ENCODE measurements at regions not wholly inside any gene's neighbourhood (a gene's known extent, or its start where the extent isn't known, plus 50 kb on each side); places are given as distances from the start of the nearest gene placed in this dataset.

DNA sequence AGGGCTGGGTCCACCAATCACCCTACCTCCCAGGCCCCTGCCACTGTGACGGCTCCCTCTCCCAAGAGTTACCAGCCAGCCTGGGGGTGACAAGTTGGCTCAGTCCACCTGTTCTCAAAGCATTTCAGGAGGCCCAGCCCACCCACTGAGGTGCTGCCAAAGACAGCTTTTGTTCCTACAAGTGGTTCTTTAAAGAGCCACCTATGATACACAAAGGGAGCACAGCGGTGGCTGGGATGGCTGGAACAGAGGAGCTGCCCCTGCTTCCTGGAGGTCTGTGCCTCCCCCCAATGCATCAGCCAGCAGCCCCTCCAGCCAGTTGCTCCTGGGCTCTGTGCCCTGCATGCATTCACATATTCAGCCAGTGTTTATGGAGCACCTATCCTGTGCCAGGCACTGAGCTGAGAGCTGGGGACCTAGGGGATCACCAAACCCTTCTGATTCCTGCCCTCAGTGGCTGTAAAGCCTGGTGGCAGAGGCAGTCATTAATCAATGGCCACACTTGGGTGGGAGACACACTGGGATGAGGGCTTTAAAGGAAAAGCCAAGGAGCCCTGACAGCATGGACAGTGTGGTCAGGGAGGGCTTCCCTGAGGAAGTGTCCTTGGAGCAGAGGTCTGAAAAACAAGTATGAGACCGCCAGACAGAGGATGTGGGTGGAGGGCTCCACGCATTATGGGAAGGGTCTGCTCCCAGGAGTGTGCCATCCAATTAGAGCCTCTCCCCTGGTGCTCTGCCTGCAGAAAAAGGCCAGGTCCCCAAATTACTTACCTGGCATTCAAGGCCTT, 107.1 kb upstream of the LINGO1 start:
- TF ChIP-seq, protein P1, sequence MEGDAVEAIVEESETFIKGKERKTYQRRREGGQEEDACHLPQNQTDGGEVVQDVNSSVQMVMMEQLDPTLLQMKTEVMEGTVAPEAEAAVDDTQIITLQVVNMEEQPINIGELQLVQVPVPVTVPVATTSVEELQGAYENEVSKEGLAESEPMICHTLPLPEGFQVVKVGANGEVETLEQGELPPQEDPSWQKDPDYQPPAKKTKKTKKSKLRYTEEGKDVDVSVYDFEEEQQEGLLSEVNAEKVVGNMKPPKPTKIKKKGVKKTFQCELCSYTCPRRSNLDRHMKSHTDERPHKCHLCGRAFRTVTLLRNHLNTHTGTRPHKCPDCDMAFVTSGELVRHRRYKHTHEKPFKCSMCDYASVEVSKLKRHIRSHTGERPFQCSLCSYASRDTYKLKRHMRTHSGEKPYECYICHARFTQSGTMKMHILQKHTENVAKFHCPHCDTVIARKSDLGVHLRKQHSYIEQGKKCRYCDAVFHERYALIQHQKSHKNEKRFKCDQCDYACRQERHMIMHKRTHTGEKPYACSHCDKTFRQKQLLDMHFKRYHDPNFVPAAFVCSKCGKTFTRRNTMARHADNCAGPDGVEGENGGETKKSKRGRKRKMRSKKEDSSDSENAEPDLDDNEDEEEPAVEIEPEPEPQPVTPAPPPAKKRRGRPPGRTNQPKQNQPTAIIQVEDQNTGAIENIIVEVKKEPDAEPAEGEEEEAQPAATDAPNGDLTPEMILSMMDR (IDR thresholded peaks at IDR 0.05; ENCODE audit: insufficient read depth, low read depth, low read length, missing control alignments), result no peak
- no peak overlapping the region for H3K4me3 ChIP-seq (ENCODE audit: low read length)
- no peak for DNase-seq (ENCODE audit: low read depth)

DNA sequence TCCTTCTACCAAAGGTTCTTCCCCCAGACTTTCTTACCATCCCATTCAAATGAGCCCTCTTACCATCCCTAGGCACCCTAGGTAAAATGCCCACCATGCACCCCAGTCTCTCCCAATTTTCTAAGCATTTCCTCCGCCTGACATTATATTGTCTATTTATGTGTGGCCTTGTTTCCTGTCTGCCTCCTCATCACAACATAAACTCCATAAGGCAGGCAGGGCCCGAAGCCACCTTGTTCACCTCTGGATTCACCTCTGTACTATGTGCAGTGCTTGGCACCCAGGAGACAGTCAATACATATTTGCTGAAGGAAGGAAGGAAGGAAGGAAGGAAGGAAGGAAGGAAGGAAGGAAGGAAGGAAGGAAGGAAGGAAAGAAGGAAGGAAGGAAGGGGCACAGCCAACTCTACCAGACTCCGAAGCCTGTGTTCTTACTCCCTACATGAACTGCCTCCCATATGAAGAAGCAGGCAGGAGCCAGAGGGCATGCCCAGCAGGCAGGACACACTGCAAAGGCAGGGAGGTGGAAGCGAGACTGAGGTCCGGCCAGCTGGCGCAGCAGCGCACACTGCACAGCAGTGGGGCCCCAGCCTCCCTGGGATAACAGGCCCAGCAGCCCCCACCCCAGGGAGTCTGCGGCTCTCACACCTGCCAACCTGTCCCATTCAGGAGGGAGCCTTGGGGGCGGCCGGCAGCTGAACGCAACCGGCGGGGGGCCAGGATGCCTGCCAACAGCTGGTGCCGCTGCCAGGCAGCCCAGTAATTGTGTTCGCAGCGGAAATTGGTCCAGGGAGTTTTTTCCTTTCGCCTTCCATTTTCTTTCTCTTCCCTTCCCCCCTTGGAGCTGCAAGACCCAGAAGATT, 106.0 kb upstream of the LINGO1 start:
- no peak for DNase-seq (ENCODE audit: low read depth)
- TF ChIP-seq, protein P1 (IDR thresholded peaks at IDR 0.05; ENCODE audit: insufficient read depth, low read depth, low read length, missing control alignments), result no peak
- H3K4me3 ChIP-seq (ENCODE audit: low read length), result no peak overlapping the region

DNA sequence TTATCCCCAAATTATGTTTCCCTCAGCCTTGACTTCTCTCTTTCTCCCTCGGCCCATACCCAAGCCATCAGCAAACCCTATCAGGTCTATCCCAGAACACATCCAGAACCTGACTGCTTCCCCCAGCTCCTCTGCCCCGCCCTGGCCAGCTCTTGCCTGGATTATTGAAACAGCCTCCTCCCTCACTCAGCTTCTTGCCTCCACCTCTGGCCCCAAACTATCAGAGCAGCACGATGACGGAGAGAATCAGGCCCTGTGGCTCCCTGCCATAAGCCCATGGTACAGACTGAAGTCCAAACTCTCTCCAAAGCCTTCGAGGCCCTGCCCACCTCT, 105.3 kb upstream of the LINGO1 start:
- H3K4me3 ChIP-seq (ENCODE audit: low read length), result no peak overlapping the region
- TF ChIP-seq, protein P1 (IDR thresholded peaks at IDR 0.05; ENCODE audit: insufficient read depth, low read depth, low read length, missing control alignments), result no peak
- no peak for DNase-seq (ENCODE audit: low read depth)

DNA sequence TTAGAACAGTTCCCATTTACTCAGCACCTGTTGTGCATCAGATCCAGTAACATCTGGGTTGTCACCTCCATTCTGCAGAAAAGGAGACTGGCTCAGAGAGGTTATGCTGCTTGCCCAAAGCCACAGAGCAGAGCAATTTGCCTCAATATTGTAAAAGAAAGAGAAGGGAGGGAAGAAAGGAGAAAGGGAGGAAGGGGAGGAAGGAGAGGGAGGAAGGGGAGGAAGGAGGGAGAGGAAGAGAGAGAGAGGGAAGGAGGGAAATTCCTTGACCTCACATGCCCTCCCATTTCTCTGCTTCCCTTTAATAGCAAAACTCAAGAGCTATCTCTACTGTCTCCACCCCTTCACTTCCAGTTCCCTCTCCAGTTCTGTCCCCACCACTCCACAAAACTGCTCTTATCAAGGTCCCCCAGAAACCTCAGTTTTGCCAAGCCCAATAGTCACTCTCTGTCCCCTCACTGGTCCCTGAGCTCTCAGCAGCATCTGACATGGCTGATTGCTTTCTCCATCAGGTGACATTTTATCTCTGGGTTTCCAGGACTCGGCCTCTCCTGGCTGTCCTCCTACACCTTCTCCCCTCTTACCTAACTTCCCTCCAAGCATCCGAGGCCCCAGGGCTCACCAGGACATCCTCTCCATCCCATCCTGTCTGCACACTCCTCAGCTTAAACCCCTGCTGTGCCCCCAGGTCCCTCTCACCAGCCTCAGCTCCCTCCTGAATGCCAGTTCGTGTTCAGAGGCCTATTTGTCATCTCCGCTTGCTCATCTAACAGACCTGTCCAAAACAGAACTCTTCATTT, 104.7 kb upstream of the LINGO1 start:
- no peak for DNase-seq (ENCODE audit: low read depth)
- TF ChIP-seq, protein P1 (IDR thresholded peaks at IDR 0.05; ENCODE audit: insufficient read depth, low read depth, low read length, missing control alignments), result no peak
- H3K4me3 ChIP-seq (ENCODE audit: low read length), result no peak overlapping the region

DNA sequence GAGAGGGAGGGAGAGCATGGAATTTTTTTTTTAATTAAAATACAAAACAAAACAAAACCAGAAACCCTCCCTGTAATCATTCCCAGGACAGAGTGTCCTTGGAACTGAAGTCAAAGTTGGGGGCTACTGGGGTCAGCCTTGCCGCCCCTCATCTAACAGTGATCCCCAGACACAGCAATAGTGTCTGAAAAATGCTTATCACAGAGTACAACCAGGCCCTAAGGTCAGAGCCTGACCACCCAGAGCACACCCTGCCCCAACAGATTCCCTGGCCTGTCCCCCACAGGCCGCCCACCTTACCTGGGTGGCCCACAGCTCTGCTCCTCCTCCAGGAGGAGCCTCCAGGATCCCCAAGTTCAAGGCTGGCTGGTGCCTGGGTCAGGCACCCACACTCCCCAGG, 101.6 kb upstream of the LINGO1 start:
- TF ChIP-seq, protein P1 (IDR thresholded peaks at IDR 0.05; ENCODE audit: insufficient read depth, low read depth, low read length, missing control alignments), result no peak
- H3K4me3 ChIP-seq (ENCODE audit: low read length), result no peak overlapping the region
- DNase-seq (ENCODE audit: low read depth), result no peak

DNA sequence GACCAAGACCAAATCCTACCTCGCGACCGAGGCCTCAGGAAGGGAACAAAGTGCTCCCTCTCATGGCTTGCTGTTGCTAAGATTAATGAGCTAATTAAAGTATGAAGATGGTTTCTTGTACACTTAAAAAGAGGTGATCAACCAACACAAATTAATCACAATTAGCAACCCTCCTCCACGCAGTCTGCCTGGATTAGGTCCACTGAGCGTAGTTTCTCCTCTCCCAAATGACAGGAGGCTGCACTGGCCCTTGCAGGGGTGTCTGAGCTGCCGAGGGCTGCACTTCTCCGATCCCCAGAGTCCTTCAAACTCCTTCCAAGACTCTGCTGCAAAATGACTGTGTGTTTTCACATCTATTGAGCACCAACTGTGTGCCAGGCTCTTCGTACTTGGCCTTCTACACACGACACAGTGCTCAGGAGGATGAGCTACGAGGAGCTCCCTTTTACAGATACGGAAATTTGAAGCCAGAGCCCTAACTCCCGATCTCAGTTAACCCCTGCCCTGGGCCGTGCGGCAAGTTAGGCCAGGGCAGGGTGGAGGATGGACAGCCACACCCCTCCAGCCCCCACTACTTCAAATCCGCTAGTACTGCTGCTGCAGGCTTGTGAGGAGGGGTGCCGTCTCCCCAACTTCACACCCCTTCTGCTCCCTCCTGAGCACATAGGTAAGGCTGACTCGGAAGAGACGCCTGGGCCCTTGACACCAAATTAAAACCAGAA, 101.0 kb upstream of the LINGO1 start:
- TF ChIP-seq, protein P1 (IDR thresholded peaks at IDR 0.05; ENCODE audit: insufficient read depth, low read depth, low read length, missing control alignments), result no peak
- DNase-seq (ENCODE audit: low read depth), result no peak
- no peak overlapping the region for H3K4me3 ChIP-seq (ENCODE audit: low read length)

All from epithelial cell of esophagus (primary cell).